Esophagus muscularis mucosa (tissue), 3 donors: ENCODE measurements at regions not wholly inside any gene's neighbourhood (a gene's known extent, or its start where the extent isn't known, plus 50 kb on each side); places are given as distances from the start of the nearest gene placed in this dataset.

ENCODE experiments used
- CTCF ChIP-seq, 3 experiments: fragments of 200-600 bp in 2 of 3; fragments of 450-650 bp in 1 of 3; sonication (generic) in 2 of 3; IDR thresholded peaks; one replicate each; pipeline ENCODE4 v1.5.1; 2017 to 2019; ENCODE audit warnings: antibody characterized with exemption in 3 of 3, mild to moderate bottlenecking in 2 of 3, moderate library complexity in 1 of 3
- POLR2A ChIP-seq: fragments of 450-650 bp; IDR thresholded peaks from one replicate; pipeline ENCODE4 v1.6.1; 2017; ENCODE audit warnings: antibody characterized with exemption, moderate library complexity, mild to moderate bottlenecking, low read depth

GRCh38 chr18:2082676-2083075 lies 488.6 kb downstream of the METTL4 start:
- no peak for TF ChIP-seq CTCF (IDR thresholded peaks at IDR 0.05)
- no peak for TF ChIP-seq POLR2A
